HG03565 (cell line): ENCODE measurements at regions not wholly inside any gene's neighbourhood (a gene's known extent, or its start where the extent isn't known, plus 50 kb on each side); places are given as distances from the start of the nearest gene placed in this dataset.
"Not testable (repeated sequence)": the region's sequence is repeated elsewhere in the genome, so short reads cannot be mapped to it uniquely, and the experiment has no call there.

ENCODE experiments used
- ATAC-seq: cut with Tn5 transposase; IDR thresholded peaks from one replicate; pipeline ENCODE4 v1.9.1; 2021; ENCODE audit warnings: mild to moderate bottlenecking, moderate library complexity; ENCODE audit not compliant: unreplicated experiment

DNA sequence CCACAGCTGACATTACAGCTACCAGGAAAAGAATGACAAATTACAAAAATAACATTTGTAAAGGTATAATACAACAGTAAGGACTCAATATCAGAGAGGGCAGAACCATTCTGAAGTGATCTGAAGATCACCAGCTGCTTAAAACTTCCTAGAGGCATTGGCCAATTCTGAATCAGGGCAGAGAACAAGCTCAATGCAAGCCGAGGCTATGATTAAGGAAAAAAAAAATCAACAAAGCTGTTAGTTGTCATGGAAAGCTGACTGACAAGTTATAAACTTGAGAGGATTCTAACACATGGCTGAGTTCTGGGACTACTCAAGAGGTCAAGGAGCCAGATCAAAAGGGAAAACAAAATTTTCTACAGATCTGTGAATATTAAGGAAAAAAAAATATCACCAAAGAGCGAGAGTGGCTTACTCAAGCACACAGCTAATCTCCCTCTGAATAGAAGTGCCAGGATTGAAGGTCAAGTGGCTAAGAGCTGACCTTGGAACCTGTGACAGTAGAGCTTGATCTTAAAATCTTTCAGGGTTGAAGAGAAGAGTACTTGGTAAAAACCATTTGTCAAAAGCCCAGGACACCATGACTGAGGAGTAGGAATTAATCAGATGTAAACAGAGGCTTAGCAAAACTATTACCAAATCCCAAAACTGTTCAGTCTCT lies 383.4 kb downstream of the USP25 start:
- no peak for ATAC-seq

GRCh38 chr21:16115461-16115860 lies 385.7 kb downstream of the USP25 start:
- no peak for ATAC-seq

- no peak for ATAC-seq
These were observed 386.3 kb downstream of the USP25 start for GRCh38 chr21:16116069-16116468.

DNA sequence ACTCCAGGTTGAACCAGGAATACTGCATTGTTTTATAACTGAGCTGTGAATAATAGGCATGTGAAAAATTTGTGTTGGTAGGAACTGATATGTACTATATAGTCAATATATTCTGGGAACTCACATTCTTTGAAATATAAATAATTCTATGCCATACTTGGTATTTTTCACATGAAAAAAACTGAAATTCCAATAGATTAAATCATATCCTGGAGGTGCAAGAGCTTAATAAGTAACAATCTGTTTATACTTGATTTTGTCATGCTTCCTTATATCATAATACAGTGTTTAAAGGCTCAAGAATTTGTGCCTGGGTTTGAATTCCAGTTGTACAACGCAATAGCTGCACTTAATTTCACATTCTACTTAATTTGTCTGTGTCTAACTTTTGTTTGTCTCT lies 387.0 kb downstream of the USP25 start:
- no peak for ATAC-seq

DNA sequence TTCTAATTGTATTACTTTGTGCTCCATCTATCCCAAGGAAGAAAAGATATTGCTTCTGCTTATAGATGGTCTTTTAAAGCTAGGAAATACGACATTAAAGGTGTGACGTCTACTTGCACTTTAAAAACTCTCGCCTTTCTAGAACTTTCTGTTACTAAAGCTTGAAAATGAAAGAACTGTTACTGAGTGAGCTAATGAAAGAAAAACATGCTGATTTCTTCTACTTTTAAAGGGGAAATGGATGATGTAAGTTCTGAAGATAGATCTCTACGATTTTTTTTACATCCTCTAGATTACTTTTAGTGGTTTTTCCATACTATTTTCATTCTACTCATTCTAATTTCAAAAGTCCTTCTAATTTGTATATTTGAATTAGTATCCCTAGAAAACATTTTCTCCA lies 387.5 kb downstream of the USP25 start:
- ATAC-seq: no peak

GRCh38 chr21:16117851-16118590 lies 388.2 kb downstream of the USP25 start:
- ATAC-seq: no peak

DNA sequence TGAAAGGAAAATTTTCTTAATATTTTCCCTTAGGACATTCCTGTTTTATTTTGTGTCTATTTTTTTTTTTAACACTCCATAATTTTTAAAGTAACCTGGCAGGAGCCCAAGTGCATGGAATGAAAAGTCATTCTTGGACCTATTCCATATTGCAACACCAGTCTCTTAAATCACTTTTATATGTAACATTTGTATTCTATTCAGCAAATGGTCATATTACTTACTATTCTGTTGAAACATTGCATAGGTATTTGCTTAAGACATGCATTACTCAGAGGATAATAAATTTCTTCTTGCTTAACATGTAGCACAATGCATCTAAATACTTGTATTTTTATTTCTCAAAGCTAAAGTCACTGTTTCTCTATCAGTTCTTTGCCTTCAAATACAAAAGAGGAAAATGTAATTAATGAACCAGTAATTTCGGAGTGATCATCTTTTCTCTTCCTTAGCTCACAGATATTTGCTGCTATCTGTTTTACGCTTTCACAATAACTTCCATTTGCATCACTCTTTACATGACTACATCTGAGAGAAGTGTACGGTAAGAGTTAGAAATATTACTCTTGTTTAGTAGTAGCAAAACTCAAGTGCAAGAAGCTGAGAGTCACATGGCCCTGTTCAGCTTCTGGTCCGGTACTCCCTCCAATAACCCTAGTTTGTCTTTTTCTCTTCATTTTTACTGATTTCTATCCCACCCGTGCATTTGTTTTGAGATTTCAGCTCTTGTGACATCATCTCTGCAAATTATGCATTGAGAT lies 394.8 kb downstream of the USP25 start:
- ATAC-seq: no peak

DNA sequence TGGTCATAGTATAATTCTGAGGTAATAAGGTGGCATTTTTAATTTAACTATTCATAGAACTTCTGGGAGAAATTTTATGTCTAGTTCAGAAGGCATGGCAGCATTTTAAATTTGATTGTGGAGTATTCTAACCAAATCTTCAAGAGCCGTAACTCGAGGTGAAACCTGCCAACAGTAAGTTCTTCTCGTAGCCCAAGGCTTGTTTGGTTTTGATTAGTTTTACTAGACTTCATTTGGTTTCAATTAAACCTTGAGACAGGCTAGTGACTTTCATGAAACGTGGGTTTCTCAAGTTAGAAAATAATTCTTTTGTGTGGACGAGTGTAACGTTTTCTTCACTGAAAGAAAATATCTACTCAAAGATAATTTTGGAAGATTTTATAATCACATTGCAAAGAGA lies 395.5 kb downstream of the USP25 start:
- no peak for ATAC-seq

DNA sequence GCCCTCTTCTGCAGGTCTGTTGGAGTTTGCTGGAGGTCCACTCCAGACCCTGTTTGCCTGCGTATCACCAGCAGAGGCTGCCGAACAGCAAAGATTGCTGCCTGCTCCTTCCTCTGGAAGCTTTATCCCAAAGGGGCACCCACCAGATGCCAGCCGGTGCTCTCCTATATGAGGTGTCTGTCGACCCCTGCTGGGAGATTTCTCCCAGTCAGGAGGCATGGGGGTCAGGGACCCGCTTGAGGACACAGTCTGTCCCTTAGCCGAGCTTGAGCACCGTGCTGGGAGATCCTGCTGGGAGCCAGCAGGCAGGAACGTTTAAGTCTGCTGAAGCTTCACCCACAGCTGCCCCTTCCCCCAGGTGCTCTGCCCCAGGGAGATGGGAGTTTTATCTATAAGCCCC lies 402.7 kb downstream of the USP25 start:
- ATAC-seq: not testable (repeated sequence)

DNA sequence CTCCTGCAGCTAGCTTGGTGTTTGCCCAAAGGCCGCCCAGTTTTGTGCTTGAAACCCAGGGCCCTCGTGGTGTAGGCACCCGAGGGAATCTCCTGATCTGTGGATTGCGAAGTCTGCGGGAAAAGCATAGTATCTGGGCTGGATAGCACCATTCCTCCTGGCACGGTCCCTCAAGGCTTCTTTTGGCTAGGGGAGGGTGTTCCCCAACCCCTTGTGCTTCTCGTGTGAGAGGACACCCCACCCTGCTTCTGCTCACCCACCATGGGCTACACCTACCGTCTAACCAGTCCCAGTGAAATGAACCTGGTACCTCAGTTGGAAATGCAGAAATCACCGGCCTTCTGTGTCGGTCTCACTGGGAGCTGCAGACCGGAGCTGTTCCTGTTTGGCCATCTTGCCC lies 403.5 kb downstream of the USP25 start:
- ATAC-seq: no peak

DNA sequence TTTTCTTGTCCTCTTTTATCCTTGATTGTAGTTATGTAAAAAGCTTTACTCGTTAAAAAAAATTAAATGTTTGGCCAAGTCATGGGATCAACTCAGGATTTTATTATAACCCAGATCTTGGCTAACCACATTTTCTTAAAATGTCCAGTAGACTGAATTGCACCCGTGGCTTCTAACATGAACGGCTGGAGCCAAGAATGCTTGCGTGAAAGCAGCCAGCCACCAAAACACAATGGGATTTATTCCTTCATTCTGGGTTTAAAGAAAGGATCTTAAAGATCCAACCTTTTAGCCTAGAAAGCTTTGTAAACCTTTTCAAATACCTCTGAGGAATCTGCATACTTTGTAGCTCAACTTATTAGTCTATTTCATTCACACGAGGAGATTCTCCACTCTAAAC lies 404.4 kb downstream of the USP25 start:
- ATAC-seq: no peak

GRCh38 chr21:16137106-16137505 lies 407.3 kb downstream of the USP25 start:
- ATAC-seq: no peak

DNA sequence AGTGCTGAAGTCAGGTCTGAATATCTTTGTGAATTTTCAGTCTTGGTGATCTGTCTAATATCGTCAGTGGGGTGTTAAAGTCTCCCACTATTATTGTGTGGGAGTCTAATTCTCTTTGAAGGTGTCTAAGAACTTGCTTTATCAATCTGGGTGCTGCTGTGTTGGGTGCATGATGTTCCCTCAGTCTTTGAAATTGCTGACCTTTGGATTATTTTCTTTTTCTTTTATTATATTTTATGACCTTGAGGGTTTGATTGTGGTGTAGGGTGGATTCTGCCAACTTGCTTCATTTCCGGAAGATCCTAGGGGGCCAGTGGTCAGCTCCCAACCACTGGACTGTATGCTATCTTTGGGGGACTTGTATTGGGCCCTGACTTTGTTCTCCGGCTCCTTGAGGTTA lies 415.3 kb downstream of the USP25 start:
- no peak for ATAC-seq

GRCh38 chr21:16145479-16145878 lies 415.7 kb downstream of the USP25 start:
- ATAC-seq: no peak

DNA sequence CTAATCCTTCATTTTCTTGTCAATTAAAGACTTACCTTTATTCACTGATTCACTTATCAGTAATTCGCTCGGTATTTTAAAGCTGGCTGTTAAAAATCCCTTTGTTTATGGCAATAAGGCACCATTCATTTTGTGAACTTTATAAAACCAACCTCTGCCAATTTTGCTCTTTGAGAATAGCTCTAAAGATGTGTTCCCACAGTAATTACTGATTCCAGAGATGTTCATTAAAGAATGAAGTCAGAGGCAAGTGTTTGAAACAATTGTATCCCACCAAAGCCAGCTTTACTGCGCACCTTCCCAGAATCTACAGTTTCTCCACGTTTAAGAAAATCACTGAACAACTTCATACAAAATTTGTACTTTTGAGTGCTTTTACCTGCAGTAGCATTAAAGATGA lies 424.5 kb downstream of the USP25 start:
- ATAC-seq: no peak

DNA sequence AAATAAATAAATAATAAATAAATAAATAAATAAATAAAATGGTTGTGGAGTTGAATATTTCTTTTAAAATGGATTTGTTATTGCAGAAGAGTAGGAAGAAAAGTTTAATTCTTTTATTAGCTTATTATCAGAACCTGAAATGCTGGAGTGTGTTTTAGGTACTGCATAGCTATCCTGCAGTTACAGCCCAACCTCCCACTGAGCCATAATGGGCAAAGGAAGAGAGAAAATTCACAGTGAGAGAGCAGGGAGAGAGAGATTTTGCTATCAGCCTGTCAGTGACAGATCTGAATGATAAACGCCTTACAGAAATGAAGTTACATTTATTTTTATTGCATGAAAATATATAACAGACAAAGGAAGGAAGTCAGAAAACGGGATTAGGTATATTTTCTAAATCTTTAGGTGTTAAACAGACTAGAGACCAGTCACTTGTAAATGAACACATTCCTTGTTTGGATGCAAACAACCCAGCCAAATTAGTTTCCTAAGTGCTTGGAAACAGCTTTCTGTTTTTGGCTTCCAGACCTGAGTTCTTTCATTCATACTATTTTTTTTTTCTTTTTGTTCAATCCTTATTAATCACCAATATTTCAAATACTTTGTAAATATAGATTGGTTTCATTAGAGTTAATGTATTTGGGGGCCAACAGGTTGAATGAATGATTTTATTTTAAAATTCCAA lies 425.3 kb downstream of the USP25 start:
- no peak for ATAC-seq

- no peak for ATAC-seq
These were observed 427.2 kb downstream of the USP25 start for GRCh38 chr21:16156841-16157489.

DNA sequence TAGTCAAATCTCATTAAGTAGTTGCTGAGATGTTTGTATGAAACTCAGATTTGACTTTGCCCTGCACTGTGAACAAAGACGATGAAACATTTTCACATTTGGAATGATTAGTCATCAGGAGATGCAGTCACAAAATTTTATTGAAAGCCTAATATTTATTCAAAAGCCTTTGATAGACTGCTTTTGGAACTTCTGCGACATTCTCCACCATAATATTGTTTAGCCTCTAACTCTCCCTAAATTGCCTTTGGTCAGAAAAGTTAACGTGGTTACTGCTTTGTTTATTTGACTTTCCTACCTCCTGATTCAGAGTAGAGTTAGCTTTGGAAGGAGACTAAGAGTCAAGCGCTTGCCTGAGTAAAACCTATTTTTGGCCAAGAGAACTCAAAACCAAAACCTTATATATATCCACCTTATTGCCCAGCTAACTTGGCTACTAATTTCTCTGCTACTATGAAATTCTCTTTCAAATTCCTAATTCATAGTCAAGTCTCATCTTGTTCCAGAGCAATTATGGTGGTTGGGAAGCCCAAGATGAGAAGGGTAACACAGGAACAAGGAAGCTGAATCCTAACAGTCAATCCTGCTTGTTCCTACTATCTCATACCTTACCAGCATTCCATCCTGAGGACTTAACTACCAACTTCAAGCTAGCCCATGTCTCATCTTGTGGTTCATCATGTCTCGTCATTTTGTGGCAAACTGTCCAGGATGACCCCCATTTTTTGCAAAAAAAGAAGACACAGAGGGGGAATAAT lies 429.6 kb downstream of the USP25 start:
- ATAC-seq: no peak

DNA sequence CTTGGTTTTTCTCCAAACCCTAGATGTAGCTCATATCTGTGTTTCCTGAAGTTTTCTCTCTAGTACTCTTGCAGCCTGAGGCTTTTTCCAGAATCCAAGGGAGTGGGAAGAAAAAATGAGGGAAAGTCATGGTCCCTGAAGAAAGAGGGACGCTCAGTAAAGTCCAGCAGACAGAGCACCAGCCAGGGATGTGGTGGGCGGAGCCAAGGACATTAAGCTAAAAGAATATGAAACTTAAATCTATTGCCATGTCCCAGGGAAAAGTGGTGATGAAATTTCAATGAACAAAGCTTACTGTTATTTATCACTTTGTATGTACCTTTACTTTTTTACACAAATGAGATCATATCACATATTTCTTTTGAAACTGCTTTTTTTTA lies 430.2 kb downstream of the USP25 start:
- no peak for ATAC-seq

- no peak for ATAC-seq
These were observed 433.2 kb downstream of the USP25 start for GRCh38 chr21:16162953-16163352.
